ENCODE measurements at regions not wholly inside any gene's neighbourhood (a gene's known extent, or its start where the extent isn't known, plus 50 kb on each side); places are given as distances from the start of the nearest gene placed in this dataset.
"Not testable (repeated sequence)": the region's sequence is repeated elsewhere in the genome, so short reads cannot be mapped to it uniquely, and the experiment has no call there.

DNA sequence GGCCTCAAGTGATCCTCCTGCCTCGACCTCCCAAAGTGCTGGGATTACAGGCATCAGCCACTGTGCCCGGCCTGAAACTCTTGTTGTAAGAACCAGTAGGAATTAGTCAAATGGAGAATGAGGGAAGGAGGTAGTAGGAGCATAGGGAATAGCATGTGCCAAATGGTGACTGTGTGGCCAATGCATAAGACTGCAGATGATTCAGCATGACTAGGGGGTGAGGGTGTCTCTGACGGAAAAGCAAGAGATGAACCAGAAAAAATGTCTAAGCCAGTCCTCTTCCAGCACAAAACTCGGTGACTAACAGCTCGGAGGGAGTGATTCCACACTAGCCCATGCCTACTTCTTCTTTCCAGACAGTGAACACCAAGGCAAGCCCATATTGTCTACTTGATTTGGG lies 58.2 kb upstream of the DUSP21 start:
- DNase-seq (ENCODE audit: insufficient read length, low spot score): no peak
- FAIRE-seq: no peak
- TF ChIP-seq POLR2AphosphoS5 (IDR thresholded peaks at IDR 0.05; ENCODE audit: low read depth, low read length) (no peak), TAF1 (IDR thresholded peaks at IDR 0.05; ENCODE audit: low read depth, low read length) (no peak), SPI1 (IDR thresholded peaks at IDR 0.05; ENCODE audit: low read depth, low read length) (no peak), PAX5 (IDR thresholded peaks at IDR 0.05; ENCODE audit: insufficient read depth, low read length, severe bottlenecking) (no peak), POU2F2 (IDR thresholded peaks at IDR 0.05; ENCODE audit: low read depth, low read length) (no peak)

DNA sequence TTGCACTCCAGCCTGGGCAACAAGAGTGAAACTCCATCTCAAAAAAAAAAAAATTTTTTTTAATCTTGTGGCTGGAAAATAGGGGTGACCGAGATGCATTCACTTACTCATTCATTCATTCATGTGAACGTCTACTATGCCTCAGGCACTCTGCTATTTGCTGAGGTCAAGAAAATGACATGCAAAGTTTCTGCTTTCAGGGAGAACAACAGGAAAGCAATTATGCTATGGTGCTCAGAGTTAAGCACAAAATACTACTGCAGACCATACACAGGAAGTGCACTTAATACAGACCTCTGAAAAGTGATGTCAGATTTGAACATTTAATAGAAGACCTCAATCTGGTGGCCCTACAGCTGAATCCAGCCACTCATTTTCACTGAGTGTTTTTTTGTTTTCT lies 59.6 kb upstream of the DUSP21 start:
- TF ChIP-seq PAX5 (IDR thresholded peaks at IDR 0.05; ENCODE audit: insufficient read depth, low read length, severe bottlenecking) (no peak), TAF1 (IDR thresholded peaks at IDR 0.05; ENCODE audit: low read depth, low read length) (no peak)
- FAIRE-seq (no peak), DNase-seq (ENCODE audit: insufficient read length, low spot score) (no peak)

DNA sequence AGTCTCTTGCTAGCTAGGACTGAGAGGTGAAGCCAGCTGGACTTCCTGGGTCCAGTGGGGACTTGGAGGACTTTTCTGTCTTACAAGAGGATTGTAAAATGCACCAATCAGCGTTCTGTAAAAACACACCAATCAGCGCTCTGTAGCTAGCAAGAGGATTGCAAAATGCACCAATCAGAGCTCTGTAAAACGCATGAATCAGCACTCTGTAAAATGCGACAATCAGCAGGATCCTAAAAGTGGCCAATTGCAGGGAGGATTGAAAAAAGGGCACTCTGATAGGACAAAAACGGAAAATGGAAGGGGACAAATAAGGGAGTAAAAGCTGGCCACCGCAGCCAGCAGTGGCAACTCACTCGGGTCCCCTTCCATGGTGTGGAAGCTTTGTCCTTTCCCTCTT lies 65.6 kb upstream of the DUSP21 start:
- no peak for DNase-seq (ENCODE audit: insufficient read length, low spot score)
- FAIRE-seq: no peak
- TF ChIP-seq PAX5 (IDR thresholded peaks at IDR 0.05; ENCODE audit: insufficient read depth, low read length, severe bottlenecking): no peak
- no peak for TF ChIP-seq POLR2A (IDR thresholded peaks at IDR 0.05; ENCODE audit: low read depth, low read length)
- no peak for TF ChIP-seq POU2F2 (IDR thresholded peaks at IDR 0.05; ENCODE audit: low read depth, low read length)
- no peak for TF ChIP-seq POLR2AphosphoS5 (IDR thresholded peaks at IDR 0.05; ENCODE audit: low read depth, low read length)
- TF ChIP-seq TAF1 (IDR thresholded peaks at IDR 0.05; ENCODE audit: low read depth, low read length): no peak
- TF ChIP-seq SPI1 (IDR thresholded peaks at IDR 0.05; ENCODE audit: low read depth, low read length): no peak

DNA sequence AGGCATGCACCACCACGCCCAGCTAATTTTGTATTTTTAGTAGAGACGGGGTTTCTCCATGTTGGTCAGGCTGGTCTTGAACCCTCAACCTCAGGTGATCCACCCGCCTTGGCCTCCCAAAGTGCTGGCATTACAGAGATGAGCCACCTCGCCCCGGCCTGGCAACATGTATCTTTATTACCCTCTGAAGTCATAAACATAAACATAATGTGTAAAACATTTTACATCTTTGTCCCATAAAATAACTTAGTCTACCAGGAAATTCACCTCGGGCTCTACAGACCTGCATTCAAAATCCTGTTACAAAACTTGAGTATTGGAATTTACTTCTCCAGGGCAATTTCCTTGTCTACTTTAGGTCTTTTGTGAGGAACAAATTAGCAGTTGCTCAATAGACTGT lies 68.1 kb upstream of the DUSP21 start:
- TF ChIP-seq POLR2A (IDR thresholded peaks at IDR 0.05; ENCODE audit: low read depth, low read length) (no peak), TAF1 (IDR thresholded peaks at IDR 0.05; ENCODE audit: low read depth, low read length) (no peak), POU2F2 (IDR thresholded peaks at IDR 0.05; ENCODE audit: low read depth, low read length) (no peak), PAX5 (IDR thresholded peaks at IDR 0.05; ENCODE audit: insufficient read depth, low read length, severe bottlenecking) (no peak), SPI1 (IDR thresholded peaks at IDR 0.05; ENCODE audit: low read depth, low read length) (no peak), POLR2AphosphoS5 (IDR thresholded peaks at IDR 0.05; ENCODE audit: low read depth, low read length) (no peak)
- FAIRE-seq (no peak), DNase-seq (ENCODE audit: insufficient read length, low spot score) (no peak)

DNA sequence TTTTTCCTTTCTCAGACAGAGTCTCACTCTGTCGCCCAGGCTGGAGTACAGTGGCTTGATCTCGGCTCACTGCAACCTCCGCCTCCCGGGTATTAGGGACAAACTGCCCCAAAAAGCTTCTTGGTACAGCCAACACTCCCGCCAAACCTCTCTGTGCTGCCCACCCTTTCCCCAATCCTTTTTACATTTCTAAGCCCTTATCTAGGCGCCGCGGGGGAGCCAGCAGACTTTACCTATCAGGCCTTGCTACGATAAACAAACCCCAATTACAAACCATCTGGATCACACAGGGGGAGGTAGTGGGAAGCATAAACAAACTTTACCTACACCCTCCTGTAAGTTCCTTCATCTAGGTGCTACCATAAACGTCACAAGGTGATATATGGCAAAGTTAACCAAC lies 69.8 kb upstream of the DUSP21 start:
- not testable (repeated sequence) for FAIRE-seq; DNase-seq (ENCODE audit: insufficient read length, low spot score)

DNA sequence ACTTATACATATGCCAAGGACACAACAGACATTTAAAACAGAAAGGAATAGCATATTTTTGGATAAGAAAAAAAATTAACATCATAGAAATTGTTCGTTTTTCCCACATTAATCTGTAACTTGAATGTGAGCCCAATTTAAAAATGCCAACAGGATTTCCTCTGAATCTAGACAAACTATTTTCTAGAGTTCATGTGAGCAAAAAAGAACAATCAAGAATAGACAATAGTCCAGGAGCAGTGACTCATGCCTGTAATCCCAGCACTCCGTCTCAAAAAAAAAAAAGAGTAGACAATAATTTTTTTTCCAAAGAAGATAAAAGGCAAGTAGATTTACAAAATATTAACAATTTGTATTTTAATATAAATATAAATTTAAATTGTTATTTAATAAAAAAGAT lies 73.7 kb upstream of the DUSP21 start:
- DNase-seq (ENCODE audit: insufficient read length, low spot score) (no peak), FAIRE-seq (no peak)
- TF ChIP-seq SPI1 (IDR thresholded peaks at IDR 0.05; ENCODE audit: low read depth, low read length) (no peak), PAX5 (IDR thresholded peaks at IDR 0.05; ENCODE audit: insufficient read depth, low read length, severe bottlenecking) (no peak), POU2F2 (IDR thresholded peaks at IDR 0.05; ENCODE audit: low read depth, low read length) (no peak), POLR2AphosphoS5 (IDR thresholded peaks at IDR 0.05; ENCODE audit: low read depth, low read length) (no peak), TAF1 (IDR thresholded peaks at IDR 0.05; ENCODE audit: low read depth, low read length) (no peak), POLR2A (IDR thresholded peaks at IDR 0.05; ENCODE audit: low read depth, low read length) (no peak)

DNA sequence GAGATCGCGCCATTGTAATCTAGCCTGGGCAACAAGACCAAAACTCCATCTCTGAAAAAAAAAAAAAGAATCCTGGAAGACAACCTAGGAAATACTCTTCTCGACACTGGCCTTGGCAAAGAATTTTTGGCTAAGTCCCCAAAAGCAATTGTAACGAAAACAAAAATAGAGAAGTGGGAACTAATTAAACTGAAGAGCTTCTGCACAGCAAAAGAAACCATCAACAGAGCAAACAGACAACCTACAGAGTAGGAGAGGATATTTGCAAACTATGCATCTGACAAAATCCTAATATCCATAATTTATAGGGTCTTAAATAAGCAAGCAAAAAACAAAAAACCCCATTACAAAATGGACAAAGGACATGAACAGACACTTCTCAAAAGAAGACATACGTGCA lies 76.5 kb upstream of the DUSP21 start:
- no peak for FAIRE-seq
- no peak for DNase-seq (ENCODE audit: insufficient read length, low spot score)
- TF ChIP-seq PAX5 (IDR thresholded peaks at IDR 0.05; ENCODE audit: insufficient read depth, low read length, severe bottlenecking) (no peak), TAF1 (IDR thresholded peaks at IDR 0.05; ENCODE audit: low read depth, low read length) (no peak), SPI1 (IDR thresholded peaks at IDR 0.05; ENCODE audit: low read depth, low read length) (peak; percentile 69)

DNA sequence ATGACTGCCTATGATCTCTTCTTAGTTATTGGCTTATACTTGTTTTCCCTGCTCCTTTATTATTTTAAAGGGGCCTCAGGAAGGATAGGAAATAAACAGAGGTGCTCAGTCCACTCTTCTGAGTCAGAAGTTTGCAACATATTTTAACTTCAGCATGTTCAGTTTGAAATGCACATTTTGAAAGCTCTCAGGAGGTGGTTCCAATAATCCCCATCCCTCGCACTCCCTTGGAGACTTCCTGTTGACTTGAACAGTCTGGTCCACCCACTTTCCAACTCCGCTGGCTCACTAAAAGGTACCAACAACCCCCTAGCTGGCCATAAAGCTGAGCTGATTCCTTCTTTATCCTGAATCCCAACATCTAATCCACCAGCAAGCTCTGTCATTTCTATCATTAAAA lies 78.3 kb upstream of the DUSP21 start:
- FAIRE-seq: no peak
- DNase-seq (ENCODE audit: insufficient read length, low spot score): no peak
- no peak for TF ChIP-seq SPI1 (IDR thresholded peaks at IDR 0.05; ENCODE audit: low read depth, low read length)
- TF ChIP-seq PAX5 (IDR thresholded peaks at IDR 0.05; ENCODE audit: insufficient read depth, low read length, severe bottlenecking): no peak
- no peak for TF ChIP-seq POU2F2 (IDR thresholded peaks at IDR 0.05; ENCODE audit: low read depth, low read length)
- no peak for TF ChIP-seq TAF1 (IDR thresholded peaks at IDR 0.05; ENCODE audit: low read depth, low read length)
- no peak for TF ChIP-seq POLR2A (IDR thresholded peaks at IDR 0.05; ENCODE audit: low read depth, low read length)
- TF ChIP-seq POLR2AphosphoS5 (IDR thresholded peaks at IDR 0.05; ENCODE audit: low read depth, low read length): no peak

DNA sequence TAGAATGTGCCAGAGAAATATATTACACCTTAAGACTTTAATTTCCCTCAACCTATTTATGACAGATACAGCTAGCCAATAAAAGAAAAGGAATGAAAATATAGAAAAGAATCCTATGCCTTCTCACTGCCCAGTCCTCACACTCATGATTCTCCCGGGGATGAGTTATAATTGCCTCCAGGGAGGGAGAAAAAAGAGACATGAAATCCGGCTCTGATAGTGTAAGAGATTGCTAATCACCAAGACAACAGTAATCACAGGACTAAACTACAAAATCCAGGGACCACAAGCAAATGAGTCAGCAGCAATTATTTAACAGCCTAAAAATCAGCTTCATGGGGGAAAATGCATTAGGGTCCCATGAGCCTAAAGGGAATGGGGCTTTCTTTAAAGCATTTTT lies 95.9 kb upstream of the DUSP21 start:
- DNase-seq (ENCODE audit: insufficient read length, low spot score) (no peak), FAIRE-seq (no peak)
- no peak for TF ChIP-seq TAF1 (IDR thresholded peaks at IDR 0.05; ENCODE audit: low read depth, low read length)
- TF ChIP-seq PAX5 (IDR thresholded peaks at IDR 0.05; ENCODE audit: insufficient read depth, low read length, severe bottlenecking): no peak
- no peak for TF ChIP-seq POLR2AphosphoS5 (IDR thresholded peaks at IDR 0.05; ENCODE audit: low read depth, low read length)
- no peak for TF ChIP-seq SPI1 (IDR thresholded peaks at IDR 0.05; ENCODE audit: low read depth, low read length)
- TF ChIP-seq POLR2A (IDR thresholded peaks at IDR 0.05; ENCODE audit: low read depth, low read length): no peak
- no peak for TF ChIP-seq POU2F2 (IDR thresholded peaks at IDR 0.05; ENCODE audit: low read depth, low read length)

DNA sequence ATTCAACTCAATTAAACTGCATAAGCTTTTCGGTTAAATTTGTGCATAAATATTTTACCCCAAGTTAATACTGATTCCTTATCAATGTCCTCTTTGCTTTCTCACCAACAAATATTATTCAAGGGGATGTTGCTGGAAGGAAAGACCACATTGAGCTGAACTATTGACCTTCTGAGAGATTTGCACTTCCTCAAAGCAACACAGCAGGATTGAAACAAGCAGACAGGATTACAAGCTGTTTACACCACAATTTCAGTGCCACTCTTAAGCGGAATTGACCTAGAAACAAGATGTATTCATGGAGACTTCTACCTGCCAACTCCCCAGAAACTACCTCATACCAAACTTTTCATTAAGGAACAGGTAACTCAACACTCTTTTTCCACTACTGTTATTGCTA lies 96.5 kb upstream of the DUSP21 start:
- TF ChIP-seq SPI1 (IDR thresholded peaks at IDR 0.05; ENCODE audit: low read depth, low read length): peak; percentile 60
- no peak for TF ChIP-seq TAF1 (IDR thresholded peaks at IDR 0.05; ENCODE audit: low read depth, low read length)
- FAIRE-seq (no peak), DNase-seq (ENCODE audit: insufficient read length, low spot score) (no peak)

DNA sequence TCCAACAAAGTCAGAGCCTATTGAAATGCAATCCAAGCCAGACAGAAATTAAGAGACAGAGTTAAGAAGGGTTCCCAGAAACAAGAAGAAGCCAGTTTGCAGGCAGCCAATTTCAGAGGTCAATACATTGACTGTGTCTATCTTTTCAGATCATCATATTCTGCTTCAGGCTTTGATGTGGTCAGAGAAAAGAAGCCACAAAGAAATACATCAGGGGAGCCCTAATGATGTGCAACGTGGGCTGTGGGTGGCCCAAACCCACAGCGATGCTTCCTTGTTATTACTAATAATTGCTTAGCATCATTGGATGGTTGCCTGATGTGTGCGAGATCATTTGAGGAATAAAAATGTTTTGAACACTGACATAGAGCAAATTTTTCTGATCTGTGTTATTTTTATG lies 99.0 kb upstream of the DUSP21 start:
- no peak for FAIRE-seq
- no peak for DNase-seq (ENCODE audit: insufficient read length, low spot score)
- TF ChIP-seq POLR2AphosphoS5 (IDR thresholded peaks at IDR 0.05; ENCODE audit: low read depth, low read length) (no peak), POU2F2 (IDR thresholded peaks at IDR 0.05; ENCODE audit: low read depth, low read length) (no peak), TAF1 (IDR thresholded peaks at IDR 0.05; ENCODE audit: low read depth, low read length) (no peak), SPI1 (IDR thresholded peaks at IDR 0.05; ENCODE audit: low read depth, low read length) (no peak), POLR2A (IDR thresholded peaks at IDR 0.05; ENCODE audit: low read depth, low read length) (no peak), PAX5 (IDR thresholded peaks at IDR 0.05; ENCODE audit: insufficient read depth, low read length, severe bottlenecking) (no peak)
